GM23248 (cell line): ENCODE measurements at regions not wholly inside any gene's neighbourhood (a gene's known extent, or its start where the extent isn't known, plus 50 kb on each side); places are given as distances from the start of the nearest gene placed in this dataset.

ENCODE experiments used
- DNase-seq: peaks from one replicate; pipeline ENCODE4 v3.0.0-alpha.2; 2015
- H2AFZ ChIP-seq: fragments of 200-600 bp; sonication (generic); 2 replicates; pipeline ENCODE4 v1.6.1; 2016; ENCODE audit warnings: antibody characterized with exemption
- H3F3A ChIP-seq: fragments of 200-600 bp; sonication (generic); 2 replicates; pipeline ENCODE4 v1.6.1; 2016; ENCODE audit warnings: mild to moderate bottlenecking, antibody characterized with exemption, mixed run types; ENCODE audit not compliant: insufficient read depth
- H3K27ac ChIP-seq: fragments of 200-600 bp; sonication (generic); 2 replicates; pipeline ENCODE4 v1.5.1; 2016; ENCODE audit warnings: mild to moderate bottlenecking
- H3K27me3 ChIP-seq: fragments of 200-600 bp; sonication (generic); replicated peaks from 2 replicates; pipeline ENCODE4 v1.6.1; 2016; ENCODE audit warnings: mild to moderate bottlenecking; ENCODE audit not compliant: insufficient read depth
- H3K36me3 ChIP-seq: fragments of 200-600 bp; sonication (generic); 2 replicates; pipeline ENCODE4 v1.6.1; 2016; ENCODE audit warnings: low read depth, mild to moderate bottlenecking
- H3K4me1 ChIP-seq: fragments of 200-600 bp; sonication (generic); 2 replicates; pipeline ENCODE4 v1.6.1; 2016; ENCODE audit warnings: mild to moderate bottlenecking; ENCODE audit not compliant: insufficient read depth
- H3K4me2 ChIP-seq: fragments of 200-600 bp; sonication (generic); one replicate; pipeline ENCODE4 v1.6.1; 2016; ENCODE audit warnings: mild to moderate bottlenecking; ENCODE audit not compliant: unreplicated experiment
- H3K4me3 ChIP-seq: fragments of 200-600 bp; sonication (generic); 2 replicates; pipeline ENCODE4 v1.5.1; 2016; ENCODE audit warnings: mild to moderate bottlenecking
- H3K79me2 ChIP-seq: fragments of 200-600 bp; sonication (generic); 2 replicates; pipeline ENCODE4 v1.6.1; 2016; ENCODE audit warnings: mild to moderate bottlenecking; ENCODE audit not compliant: insufficient read depth
- H3K9ac ChIP-seq: fragments of 200-600 bp; sonication (generic); 2 replicates; pipeline ENCODE4 v1.6.1; 2016; ENCODE audit warnings: mild to moderate bottlenecking
- H3K9me2 ChIP-seq: fragments of 200-600 bp; sonication (generic); 2 replicates; pipeline ENCODE4 v1.6.1; 2016; ENCODE audit warnings: mixed run types, mild to moderate bottlenecking, moderate library complexity; ENCODE audit not compliant: insufficient read depth
- H3K9me3 ChIP-seq: fragments of 200-600 bp; sonication (generic); one replicate; pipeline ENCODE4 v1.6.1; 2017; ENCODE audit warnings: low read depth
- H4K20me1 ChIP-seq: fragments of 200-600 bp; sonication (generic); 2 replicates; pipeline ENCODE4 v1.6.0; 2016; ENCODE audit not compliant: insufficient read depth
- EZH2 ChIP-seq: fragments of 200-600 bp; sonication (generic); IDR thresholded peaks from 2 replicates; pipeline ENCODE4 v1.6.1; 2018; ENCODE audit warnings: antibody characterized with exemption, mild to moderate bottlenecking; ENCODE audit not compliant: insufficient read depth, poor library complexity, severe bottlenecking
- EZH2phosphoT487 ChIP-seq: fragments of 200-600 bp; sonication (generic); IDR thresholded peaks from 2 replicates; pipeline ENCODE4 v1.6.1; 2018; ENCODE audit warnings: antibody characterized with exemption, moderate library complexity, mild to moderate bottlenecking, low read depth; ENCODE audit not compliant: insufficient read depth
- WGBS, 2 experiments: methylation state at CpG; one replicate each; pipeline ENCODE4 v1.1.6; 2015 to 2017; ENCODE audit warnings: low lambda C conversion rate in 2 of 2, low coverage in 1 of 2; ENCODE audit errors: missing lambda C conversion rate in 2 of 2; 5-methylcytosine and 5-hydroxymethylcytosine counted together
- in situ Hi-C: fragments of 300-500 bp; cut with MboI; formaldehyde crosslinking; loops from 2 replicates; pipeline ENCODE4 v1.15.0; 2020

- Histone ChIP-seq H3K4me2 (no peak overlapping the region), H3K27me3 (no peaks in the 10 kb centered on the region), H3F3A (peaks cover 26% of the 10 kb centered on the region), H3K9me2 (no peaks in the 10 kb centered on the region), H3K9ac (no peak overlapping the region), H3K4me3 (no peak overlapping the region), H4K20me1 (no peaks in the 10 kb centered on the region), H3K4me1 (peaks cover 44% of the 10 kb centered on the region), H3K9me3 (no peaks in the 10 kb centered on the region), H3K36me3 (no peaks in the 10 kb centered on the region), H2AFZ (no peak overlapping the region), H3K79me2 (no peaks in the 10 kb centered on the region), H3K27ac (no peak overlapping the region)
- no peak for DNase-seq
- 88 to 90% methylated on average over 7 of the region's 7 CpGs for WGBS, 2 experiments
- in situ Hi-C loops, result no loop called here
- TF ChIP-seq EZH2, result no peak
- no peak for TF ChIP-seq EZH2phosphoT487
Observed at GRCh38 chr15:88987591-88987933, 74.4 kb upstream of the MFGE8 start.

- H3K4me2 ChIP-seq, result peak overlapping the region; percentile 60
- H3K79me2 ChIP-seq, result no peaks in the 10 kb centered on the region
- no peak overlapping the region for H2AFZ ChIP-seq
- H3K27ac ChIP-seq, result no peak overlapping the region
- H3K9ac ChIP-seq, result no peak overlapping the region
- H3K36me3 ChIP-seq, result no peaks in the 10 kb centered on the region
- no peaks in the 10 kb centered on the region for H3K27me3 ChIP-seq
- H3K4me1 ChIP-seq, result peaks cover 41% of the 10 kb centered on the region
- WGBS, 2 experiments, result 69 to 70% methylated on average over 8 of the region's 8 CpGs
- peaks cover 26% of the 10 kb centered on the region for H3F3A ChIP-seq
- in situ Hi-C loops, result no loop called here
- peak; percentile 69 for DNase-seq
- H4K20me1 ChIP-seq, result no peaks in the 10 kb centered on the region
- H3K9me2 ChIP-seq, result no peaks in the 10 kb centered on the region
- H3K9me3 ChIP-seq, result no peaks in the 10 kb centered on the region
- no peak for TF ChIP-seq EZH2phosphoT487
- no peak overlapping the region for H3K4me3 ChIP-seq
Observed at GRCh38 chr15:88987934-88988671, 74.9 kb upstream of the MFGE8 start.

- 0 out of 2 replicates have a peak, but pooled peaks cover 2% of the 10 kb centered on the region for H3K27me3 ChIP-seq
- H2AFZ ChIP-seq, result no peak overlapping the region
- H3K4me3 ChIP-seq, result peak overlapping the region; percentile 45
- peak overlapping the region; percentile 49 for H3K27ac ChIP-seq
- in situ Hi-C loops, result no loop called here
- H3K79me2 ChIP-seq, result no peaks in the 10 kb centered on the region
- H4K20me1 ChIP-seq, result no peaks in the 10 kb centered on the region
- no peak for TF ChIP-seq EZH2
- peak; percentile 94 for TF ChIP-seq EZH2phosphoT487
- peak; percentile 84 for DNase-seq
- H3K36me3 ChIP-seq, result no peaks in the 10 kb centered on the region
- H3K4me2 ChIP-seq, result peak overlapping the region; percentile 54
- WGBS, 2 experiments, result 1 to 3% methylated on average over 5 of the region's 5 CpGs
- H3K4me1 ChIP-seq, result peaks cover 41% of the 10 kb centered on the region
- no peaks in the 10 kb centered on the region for H3K9me3 ChIP-seq
- H3K9me2 ChIP-seq, result no peaks in the 10 kb centered on the region
- no peak overlapping the region for H3K9ac ChIP-seq
- H3F3A ChIP-seq, result peaks cover 26% of the 10 kb centered on the region
Observed at GRCh38 chr15:88989578-88989977, 76.4 kb upstream of the MFGE8 start.

- Histone ChIP-seq H3K9ac (no peak overlapping the region), H2AFZ (no peak overlapping the region; the same call in 1 of the 2 replicates), H3K4me1 (peaks cover 41% of the 10 kb centered on the region), H3K36me3 (no peaks in the 10 kb centered on the region), H3K9me2 (no peaks in the 10 kb centered on the region), H3K27me3 (0 out of 2 replicates have a peak, but pooled peaks cover 2% of the 10 kb centered on the region), H4K20me1 (no peaks in the 10 kb centered on the region), H3F3A (peaks cover 26% of the 10 kb centered on the region), H3K9me3 (no peaks in the 10 kb centered on the region), H3K4me2 (peak overlapping the region; percentile 54), H3K4me3 (peak overlapping the region; percentile 45), H3K27ac (peak overlapping the region; percentile 49), H3K79me2 (no peaks in the 10 kb centered on the region)
- in situ Hi-C loops, result no loop called here
- WGBS, 2 experiments, result 79% methylated on average over 20 of the region's 20 CpGs
- TF ChIP-seq EZH2phosphoT487 (no peak), EZH2 (no peak)
- no peak for DNase-seq
Observed at GRCh38 chr15:88990185-88990679, 77.1 kb upstream of the MFGE8 start.
